ENCODE measurements at regions not wholly inside any gene's neighbourhood (a gene's known extent, or its start where the extent isn't known, plus 50 kb on each side); places are given as distances from the start of the nearest gene placed in this dataset.
A peak's percentile ranks its signal among the peaks of the same experiment; 100 is the strongest.

DNA sequence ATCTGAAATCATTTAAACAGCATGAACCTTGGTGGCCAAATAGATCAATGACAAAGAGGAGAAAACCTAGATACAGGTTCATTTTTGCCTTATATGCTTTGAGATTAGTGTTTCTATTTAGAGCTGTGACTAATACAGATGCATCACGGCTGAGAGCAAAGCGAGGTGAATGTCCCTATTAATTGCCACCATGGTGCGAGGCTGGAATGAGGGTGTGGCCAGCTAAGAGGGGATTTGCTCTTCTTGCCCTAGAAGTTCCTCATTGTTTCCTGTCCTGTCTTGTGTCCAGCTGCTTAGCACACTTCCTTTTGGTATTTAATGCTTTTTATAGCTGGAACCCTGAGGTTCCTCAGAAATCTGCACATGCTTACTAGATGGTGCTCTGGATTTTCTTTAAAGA lies 339.1 kb upstream of the RGMA start:
- Histone ChIP-seq H2AFZ (no peak overlapping the region), H3K4me3 (no peak overlapping the region), H3K4me1 (ENCODE audit: insufficient read depth) (no peaks in the 10 kb centered on the region), H3K4me2 (no peak overlapping the region), H3K9me2 (replicated peaks; ENCODE audit: insufficient read depth) (no peaks in the 10 kb centered on the region), H3K79me2 (no peaks in the 10 kb centered on the region), H3K27ac (no peak overlapping the region), H3K36me3 (replicated peaks; ENCODE audit: insufficient read depth, low read depth) (no peaks in the 10 kb centered on the region), H3K27me3 (peaks cover 4% of the 10 kb centered on the region), H4K20me1 (ENCODE audit: insufficient read depth, poor library complexity, severe bottlenecking) (no peaks in the 10 kb centered on the region), H3K9me3 (ENCODE audit: low read depth) (no peaks in the 10 kb centered on the region)
- 51% methylated on average over 3 of the region's 3 CpGs for WGBS (ENCODE audit: low lambda C conversion rate, missing lambda C conversion rate)
- peak; percentile 44 for DNase-seq (ENCODE audit: low spot score)
- no peak for TF ChIP-seq EZH2 (IDR thresholded peaks at IDR 0.05; ENCODE audit: borderline replicate concordance)

- Histone ChIP-seq H3K4me3 (no peak overlapping the region), H4K20me1 (ENCODE audit: insufficient read depth, poor library complexity, severe bottlenecking) (no peaks in the 10 kb centered on the region), H3K27ac (no peak overlapping the region), H3K36me3 (replicated peaks; ENCODE audit: insufficient read depth, low read depth) (no peaks in the 10 kb centered on the region), H2AFZ (no peak overlapping the region), H3K9me3 (ENCODE audit: low read depth) (no peaks in the 10 kb centered on the region), H3K4me1 (ENCODE audit: insufficient read depth) (no peaks in the 10 kb centered on the region), H3K4me2 (no peak overlapping the region), H3K27me3 (peaks cover 4% of the 10 kb centered on the region), H3K9me2 (replicated peaks; ENCODE audit: insufficient read depth) (no peaks in the 10 kb centered on the region), H3K79me2 (no peaks in the 10 kb centered on the region)
- no peak for TF ChIP-seq EZH2phosphoT487 (IDR thresholded peaks at IDR 0.05; ENCODE audit: low read depth, severe bottlenecking, unreplicated experiment)
- TF ChIP-seq EZH2 (IDR thresholded peaks at IDR 0.05; ENCODE audit: borderline replicate concordance) = no peak
- TF ChIP-seq CTCF (IDR thresholded peaks at IDR 0.05; ENCODE audit: poor library complexity) = no peak
- 93% methylated on average over 9 of the region's 9 CpGs for WGBS (ENCODE audit: low lambda C conversion rate, missing lambda C conversion rate)
- no peak for DNase-seq (ENCODE audit: low spot score)
These were observed 335.1 kb upstream of the RGMA start for GRCh38 chr15:93424131-93424530.

- no peaks in the 10 kb centered on the region for H3K9me3 ChIP-seq (ENCODE audit: low read depth)
- no peaks in the 10 kb centered on the region for H4K20me1 ChIP-seq (ENCODE audit: insufficient read depth, poor library complexity, severe bottlenecking)
- H3K79me2 ChIP-seq = no peaks in the 10 kb centered on the region
- H3K4me1 ChIP-seq (ENCODE audit: insufficient read depth) = no peaks in the 10 kb centered on the region
- H3K4me2 ChIP-seq = no peak overlapping the region
- WGBS (ENCODE audit: low lambda C conversion rate, missing lambda C conversion rate) = 91% methylated on average over 5 of the region's 5 CpGs
- no peak overlapping the region for H3K27ac ChIP-seq
- no peaks in the 10 kb centered on the region for H3K9me2 ChIP-seq (replicated peaks; ENCODE audit: insufficient read depth)
- no peak for DNase-seq (ENCODE audit: low spot score)
- no peak overlapping the region for H3K4me3 ChIP-seq
- no peak for TF ChIP-seq EZH2phosphoT487 (IDR thresholded peaks at IDR 0.05; ENCODE audit: low read depth, severe bottlenecking, unreplicated experiment)
- no peak for TF ChIP-seq EZH2 (IDR thresholded peaks at IDR 0.05; ENCODE audit: borderline replicate concordance)
- no peak for TF ChIP-seq CTCF (IDR thresholded peaks at IDR 0.05; ENCODE audit: poor library complexity)
- H3K27me3 ChIP-seq = peaks cover 4% of the 10 kb centered on the region
- H3K36me3 ChIP-seq (replicated peaks; ENCODE audit: insufficient read depth, low read depth) = no peaks in the 10 kb centered on the region
- no peak overlapping the region for H2AFZ ChIP-seq
These were observed 333.5 kb upstream of the RGMA start for GRCh38 chr15:93422476-93422875.

DNA sequence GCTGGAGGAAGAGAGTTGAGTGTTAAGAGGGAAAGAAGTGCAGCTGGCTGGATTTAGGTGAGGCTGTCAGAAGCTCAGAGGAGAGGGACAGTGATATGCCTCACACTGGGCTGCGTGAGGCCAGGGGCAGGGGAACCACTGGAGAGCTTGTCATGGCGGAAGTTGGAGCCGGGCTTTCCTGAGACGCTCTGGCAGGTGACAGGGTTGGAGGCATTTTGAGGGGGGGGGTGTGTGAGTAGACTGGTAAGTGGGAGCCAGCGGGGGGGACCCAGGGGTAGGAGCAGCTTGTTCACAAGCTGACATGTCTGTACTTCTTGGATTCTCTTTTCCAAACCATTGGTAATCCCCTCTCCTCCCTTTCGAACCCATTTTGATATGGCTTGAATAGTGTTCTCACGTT lies 331.5 kb upstream of the RGMA start:
- Histone ChIP-seq H3K4me1 (ENCODE audit: insufficient read depth) (no peaks in the 10 kb centered on the region), H3K27ac (no peak overlapping the region), H3K4me3 (no peak overlapping the region), H4K20me1 (ENCODE audit: insufficient read depth, poor library complexity, severe bottlenecking) (no peaks in the 10 kb centered on the region), H3K79me2 (no peaks in the 10 kb centered on the region), H3K4me2 (no peak overlapping the region), H3K36me3 (replicated peaks; ENCODE audit: insufficient read depth, low read depth) (no peaks in the 10 kb centered on the region), H2AFZ (no peak overlapping the region), H3K9me3 (ENCODE audit: low read depth) (no peaks in the 10 kb centered on the region), H3K27me3 (no peaks in the 10 kb centered on the region), H3K9me2 (replicated peaks; ENCODE audit: insufficient read depth) (no peaks in the 10 kb centered on the region)
- no peak for TF ChIP-seq CTCF (IDR thresholded peaks at IDR 0.05; ENCODE audit: poor library complexity)
- no peak for TF ChIP-seq EZH2phosphoT487 (IDR thresholded peaks at IDR 0.05; ENCODE audit: low read depth, severe bottlenecking, unreplicated experiment)
- TF ChIP-seq EZH2 (IDR thresholded peaks at IDR 0.05; ENCODE audit: borderline replicate concordance) = no peak
- 86% methylated on average over 7 of the region's 7 CpGs for WGBS (ENCODE audit: low lambda C conversion rate, missing lambda C conversion rate)
- DNase-seq (ENCODE audit: low spot score) = no peak

Measured in hepatocyte (in vitro differentiated cells).